PFSK-1 (cell line): ENCODE measurements at regions not wholly inside any gene's neighbourhood (a gene's known extent, or its start where the extent isn't known, plus 50 kb on each side); places are given as distances from the start of the nearest gene placed in this dataset.

Experiments
- FOXP2 ChIP-seq: optimal IDR thresholded peaks from 2 replicates; pipeline ENCODE3; 2011; ENCODE audit warnings: borderline replicate concordance, control low read depth, inconsistent platforms; ENCODE audit not compliant: insufficient read depth; ENCODE audit errors: extremely low read length, extremely low read depth
- POLR2AphosphoS5 ChIP-seq: IDR thresholded peaks from 2 replicates; pipeline ENCODE4 v1.6.1; 2012; ENCODE audit warnings: low read depth, mild to moderate bottlenecking, control low read depth, low read length, moderate library complexity
- SIN3A ChIP-seq: IDR thresholded peaks from 2 replicates; pipeline ENCODE4 v1.6.1; 2012; ENCODE audit warnings: mild to moderate bottlenecking, low read length, moderate library complexity, borderline replicate concordance; ENCODE audit not compliant: insufficient read depth
- TAF1 ChIP-seq: IDR thresholded peaks from 2 replicates; pipeline ENCODE4 v1.6.1; 2012; ENCODE audit warnings: low read length, control low read depth, borderline replicate concordance; ENCODE audit not compliant: insufficient read depth
- TF ChIP-seq, protein P1 (sequence below), 2 experiments: IDR thresholded peaks; 2 replicates each; pipeline versions ENCODE4 v1.6.1 to v1.8.0; 2011 to 2012; ENCODE audit warnings: low read depth in 2 of 2, low read length in 2 of 2, control low read depth in 1 of 2, inconsistent platforms in 1 of 2, mild to moderate bottlenecking in 1 of 2, moderate library complexity in 1 of 2; ENCODE audit not compliant: insufficient read depth in 1 of 2

DNA sequence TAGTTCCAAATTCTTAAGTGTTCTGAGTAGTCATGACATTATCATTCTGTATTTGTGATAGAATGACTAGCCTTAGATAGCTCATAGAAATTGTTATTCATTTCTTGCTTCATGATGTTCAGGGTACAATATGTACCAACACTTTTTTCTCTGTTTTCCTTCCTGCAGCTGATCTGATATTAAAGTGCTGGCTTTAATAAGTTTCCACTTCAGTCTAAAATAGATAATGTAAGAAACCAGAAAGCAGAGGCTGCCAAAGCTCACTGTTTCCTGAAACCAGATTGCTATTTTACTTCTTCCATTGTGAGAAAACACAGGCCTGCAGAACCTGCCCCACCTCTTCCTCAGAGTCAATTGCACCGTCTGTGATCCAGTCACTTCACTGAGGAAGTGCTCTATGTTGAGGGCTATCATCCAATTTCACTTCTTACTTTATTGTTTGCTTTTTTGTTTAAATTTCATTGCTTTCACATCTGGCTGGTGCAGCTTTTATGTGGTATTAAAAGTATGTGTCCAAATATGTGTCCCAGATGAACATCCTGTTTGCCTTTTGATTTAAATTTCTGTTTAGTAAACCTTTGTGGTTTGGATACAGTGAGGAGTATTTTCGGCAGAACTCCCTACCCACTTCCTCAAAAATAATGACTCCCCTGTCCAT, 652.1 kb downstream of the ANKRD50 start:
- TF ChIP-seq SIN3A (no peak), POLR2AphosphoS5 (no peak), FOXP2 (no peak), TAF1 (no peak)
- TF ChIP-seq, protein P1, sequence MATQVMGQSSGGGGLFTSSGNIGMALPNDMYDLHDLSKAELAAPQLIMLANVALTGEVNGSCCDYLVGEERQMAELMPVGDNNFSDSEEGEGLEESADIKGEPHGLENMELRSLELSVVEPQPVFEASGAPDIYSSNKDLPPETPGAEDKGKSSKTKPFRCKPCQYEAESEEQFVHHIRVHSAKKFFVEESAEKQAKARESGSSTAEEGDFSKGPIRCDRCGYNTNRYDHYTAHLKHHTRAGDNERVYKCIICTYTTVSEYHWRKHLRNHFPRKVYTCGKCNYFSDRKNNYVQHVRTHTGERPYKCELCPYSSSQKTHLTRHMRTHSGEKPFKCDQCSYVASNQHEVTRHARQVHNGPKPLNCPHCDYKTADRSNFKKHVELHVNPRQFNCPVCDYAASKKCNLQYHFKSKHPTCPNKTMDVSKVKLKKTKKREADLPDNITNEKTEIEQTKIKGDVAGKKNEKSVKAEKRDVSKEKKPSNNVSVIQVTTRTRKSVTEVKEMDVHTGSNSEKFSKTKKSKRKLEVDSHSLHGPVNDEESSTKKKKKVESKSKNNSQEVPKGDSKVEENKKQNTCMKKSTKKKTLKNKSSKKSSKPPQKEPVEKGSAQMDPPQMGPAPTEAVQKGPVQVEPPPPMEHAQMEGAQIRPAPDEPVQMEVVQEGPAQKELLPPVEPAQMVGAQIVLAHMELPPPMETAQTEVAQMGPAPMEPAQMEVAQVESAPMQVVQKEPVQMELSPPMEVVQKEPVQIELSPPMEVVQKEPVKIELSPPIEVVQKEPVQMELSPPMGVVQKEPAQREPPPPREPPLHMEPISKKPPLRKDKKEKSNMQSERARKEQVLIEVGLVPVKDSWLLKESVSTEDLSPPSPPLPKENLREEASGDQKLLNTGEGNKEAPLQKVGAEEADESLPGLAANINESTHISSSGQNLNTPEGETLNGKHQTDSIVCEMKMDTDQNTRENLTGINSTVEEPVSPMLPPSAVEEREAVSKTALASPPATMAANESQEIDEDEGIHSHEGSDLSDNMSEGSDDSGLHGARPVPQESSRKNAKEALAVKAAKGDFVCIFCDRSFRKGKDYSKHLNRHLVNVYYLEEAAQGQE (IDR thresholded peaks at IDR 0.05; ENCODE audit: insufficient read depth in 1 of 2, low read depth in 2 of 2, low read length in 2 of 2): no peak

DNA sequence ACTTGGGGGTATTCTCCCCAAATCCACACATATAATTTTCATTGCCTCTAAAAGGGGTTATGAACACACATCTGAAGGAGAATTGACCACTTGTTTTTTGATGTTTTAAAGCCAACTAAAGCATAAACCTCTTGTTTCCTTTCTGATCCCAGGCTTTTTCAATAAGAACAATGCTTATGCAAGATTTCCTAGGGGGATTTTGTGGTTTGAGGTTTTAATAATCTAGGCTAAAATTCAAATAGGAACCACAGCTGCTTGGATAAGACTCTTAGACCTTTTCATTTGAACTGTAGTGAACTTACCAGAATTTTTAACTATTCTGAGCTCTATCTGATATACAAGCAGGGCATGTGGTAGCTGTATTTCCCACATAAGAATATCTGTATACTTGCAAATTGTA, 651.1 kb downstream of the ANKRD50 start:
- TF ChIP-seq POLR2AphosphoS5 (no peak), TAF1 (no peak)
- TF ChIP-seq, protein P1 (IDR thresholded peaks at IDR 0.05; ENCODE audit: insufficient read depth in 1 of 2, low read depth in 2 of 2, low read length in 2 of 2): no peak

DNA sequence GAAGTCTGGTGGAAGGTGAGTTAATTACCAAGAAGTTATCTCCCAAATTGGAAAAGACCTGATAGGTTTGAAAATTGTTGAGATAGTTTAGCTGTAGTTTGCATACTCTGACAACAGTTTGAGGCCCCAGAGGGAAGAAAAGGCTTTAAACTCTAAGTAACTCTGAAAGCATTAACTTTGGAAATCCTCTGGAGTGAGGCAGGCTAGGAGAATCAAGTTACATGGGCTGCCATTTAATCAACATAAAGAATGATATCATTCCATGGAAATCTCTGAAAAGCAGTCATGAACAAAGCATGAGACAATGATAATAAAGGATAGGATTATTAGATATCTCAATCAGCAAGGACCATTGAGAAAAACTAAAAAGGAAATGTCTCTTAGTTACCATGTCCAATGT, 647.1 kb downstream of the ANKRD50 start:
- no peak for TF ChIP-seq SIN3A
- TF ChIP-seq, protein P1 (IDR thresholded peaks at IDR 0.05; ENCODE audit: insufficient read depth in 1 of 2, low read depth in 2 of 2, low read length in 2 of 2): no peak
- no peak for TF ChIP-seq FOXP2
- no peak for TF ChIP-seq POLR2AphosphoS5
- no peak for TF ChIP-seq TAF1

DNA sequence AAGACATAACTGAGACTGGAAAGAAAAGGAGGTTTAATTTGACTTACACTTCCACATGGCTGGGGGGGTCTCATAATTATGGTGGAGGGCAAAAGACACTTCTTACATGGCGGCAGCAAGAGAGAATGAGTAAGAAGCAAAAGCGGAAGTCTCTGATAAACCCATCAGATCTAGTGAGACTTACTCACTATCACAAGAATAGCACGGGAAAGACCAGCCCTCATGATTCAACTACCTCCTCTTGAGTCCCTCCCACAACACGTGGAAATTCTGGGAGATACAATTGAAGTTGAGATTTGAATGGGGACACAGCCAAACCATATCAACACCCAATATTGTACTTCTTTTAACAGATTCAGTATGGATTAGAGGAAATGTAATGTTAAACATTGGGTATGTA, 646.6 kb downstream of the ANKRD50 start:
- TF ChIP-seq, protein P1 (IDR thresholded peaks at IDR 0.05; ENCODE audit: insufficient read depth in 1 of 2, low read depth in 2 of 2, low read length in 2 of 2): no peak
- TF ChIP-seq SIN3A (no peak), FOXP2 (no peak), TAF1 (no peak), POLR2AphosphoS5 (no peak)

DNA sequence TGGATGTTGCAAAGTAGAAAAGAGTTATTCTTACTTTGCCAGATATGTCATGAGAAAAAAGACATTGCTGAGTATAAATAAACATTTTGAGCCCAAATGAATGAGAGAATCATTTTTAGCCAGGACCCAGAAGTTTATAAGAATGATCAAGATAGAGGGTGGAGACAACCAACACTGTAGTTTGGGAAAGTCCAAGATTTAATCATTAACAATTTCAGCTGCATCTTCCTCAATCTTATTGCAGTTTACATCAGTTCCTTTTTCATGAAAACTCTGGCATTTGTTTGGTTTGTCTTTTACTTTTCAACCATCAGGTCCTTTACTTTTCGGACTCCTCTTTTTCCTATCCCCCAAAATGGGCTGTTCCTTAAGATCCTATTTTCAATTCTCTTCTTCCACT, 645.9 kb downstream of the ANKRD50 start:
- TF ChIP-seq, protein P1 (IDR thresholded peaks at IDR 0.05; ENCODE audit: insufficient read depth in 1 of 2, low read depth in 2 of 2, low read length in 2 of 2): no peak
- TF ChIP-seq TAF1: no peak
- no peak for TF ChIP-seq FOXP2
- no peak for TF ChIP-seq POLR2AphosphoS5
- TF ChIP-seq SIN3A: no peak
